GM12878 (cell line): ENCODE measurements at regions not wholly inside any gene's neighbourhood (a gene's known extent, or its start where the extent isn't known, plus 50 kb on each side); places are given as distances from the start of the nearest gene placed in this dataset.

ENCODE experiments used
- BHLHE40 ChIP-seq, 2 experiments: fragments of 450-650 bp in 1 of 2; IDR thresholded peaks; 2 replicates each; pipeline ENCODE4 v1.6.1; 2011 to 2017; ENCODE audit warnings: low read depth in 2 of 2, borderline replicate concordance in 1 of 2, improper control_type of control experiment in 1 of 2, low read length in 1 of 2, mild to moderate bottlenecking in 1 of 2
- CTCF ChIP-seq, 3 experiments: IDR thresholded peaks in 2 of 3; conservative IDR thresholded peaks in 1 of 3; 2 replicates each; pipeline ENCODE4 v1.5.1; 2011; ENCODE audit warnings: low read depth in 3 of 3, low read length in 3 of 3, mild to moderate bottlenecking in 3 of 3, control low read depth in 2 of 3, moderate library complexity in 2 of 3, inconsistent platforms in 1 of 3, mixed read lengths in 1 of 3; ENCODE audit not compliant: control insufficient read depth in 2 of 3, insufficient read depth in 1 of 3; ENCODE audit errors: extremely low read depth in 1 of 3
- MAX ChIP-seq: IDR thresholded peaks from 2 replicates; pipeline ENCODE4 v1.6.1; 2012; ENCODE audit warnings: low read depth, low read length, improper control_type of control experiment
- STAT3 ChIP-seq: IDR thresholded peaks from 2 replicates; pipeline ENCODE4 v1.6.1; 2011; ENCODE audit warnings: low read depth, low read length, improper control_type of control experiment

- no peak for TF ChIP-seq CTCF (IDR thresholded peaks at IDR 0.05 in 2 of 3, conservative IDR thresholded peaks at IDR 0.05 in 1 of 3; ENCODE audit: control insufficient read depth in 2 of 3, extremely low read depth in 1 of 3, insufficient read depth in 1 of 3, low read depth in 3 of 3, low read length in 3 of 3)
- no peak for TF ChIP-seq MAX
- TF ChIP-seq BHLHE40 (IDR thresholded peaks at IDR 0.05; ENCODE audit: borderline replicate concordance in 1 of 2, low read depth in 2 of 2, low read length in 1 of 2): no peak
- TF ChIP-seq STAT3: no peak
Measured at GRCh38 chr19:46951171-46951986, 68.3 kb upstream of the NPAS1 start.
